HFFc6 (cell line): ENCODE measurements at regions not wholly inside any gene's neighbourhood (a gene's known extent, or its start where the extent isn't known, plus 50 kb on each side); places are given as distances from the start of the nearest gene placed in this dataset.
"Not testable (repeated sequence)": the region's sequence is repeated elsewhere in the genome, so short reads cannot be mapped to it uniquely, and the experiment has no call there.

Experiments
- DNase-seq: peaks from one replicate; pipeline ENCODE4 v3.0.0-alpha.2; 2018
- H3K27ac Mint-ChIP-seq: 2 replicates; pipeline ENCODE4 v1.8.0; 2020; ENCODE audit warnings: mild to moderate bottlenecking, mixed read lengths
- H3K27me3 Mint-ChIP-seq: 2 replicates; pipeline ENCODE4 v1.8.0; 2021; ENCODE audit warnings: mild to moderate bottlenecking, moderate library complexity, mixed read lengths; ENCODE audit not compliant: insufficient read depth
- H3K36me3 Mint-ChIP-seq: 2 replicates; pipeline ENCODE4 v1.8.0; 2021; ENCODE audit warnings: low read depth, mixed read lengths
- H3K4me1 Mint-ChIP-seq: 2 replicates; pipeline ENCODE4 v1.8.0; 2020; ENCODE audit warnings: low read depth, mixed read lengths
- H3K4me3 Mint-ChIP-seq: 2 replicates; pipeline ENCODE4 v1.8.0; 2020; ENCODE audit warnings: mild to moderate bottlenecking, moderate library complexity, mixed read lengths
- H3K9me3 Mint-ChIP-seq: 2 replicates; pipeline ENCODE4 v1.8.0; 2020; ENCODE audit warnings: mild to moderate bottlenecking, mixed read lengths
- TF ChIP-seq, protein P1 (sequence below): fragments of 200-600 bp; sonication (generic); IDR thresholded peaks from 2 replicates; pipeline ENCODE4 v1.5.0; 2021; ENCODE audit warnings: antibody characterized with exemption, mild to moderate bottlenecking

GRCh38 chr9:31185831-31186230 lies 1198.6 kb upstream of the ACO1 start:
- Mint-ChIP-seq H3K4me3 (no peak overlapping the region), H3K36me3 (no peaks in the 10 kb centered on the region), H3K9me3 (peaks cover 8% of the 10 kb centered on the region), H3K4me1 (no peaks in the 10 kb centered on the region), H3K27ac (no peak overlapping the region), H3K27me3 (no peaks in the 10 kb centered on the region)
- TF ChIP-seq, protein P1, sequence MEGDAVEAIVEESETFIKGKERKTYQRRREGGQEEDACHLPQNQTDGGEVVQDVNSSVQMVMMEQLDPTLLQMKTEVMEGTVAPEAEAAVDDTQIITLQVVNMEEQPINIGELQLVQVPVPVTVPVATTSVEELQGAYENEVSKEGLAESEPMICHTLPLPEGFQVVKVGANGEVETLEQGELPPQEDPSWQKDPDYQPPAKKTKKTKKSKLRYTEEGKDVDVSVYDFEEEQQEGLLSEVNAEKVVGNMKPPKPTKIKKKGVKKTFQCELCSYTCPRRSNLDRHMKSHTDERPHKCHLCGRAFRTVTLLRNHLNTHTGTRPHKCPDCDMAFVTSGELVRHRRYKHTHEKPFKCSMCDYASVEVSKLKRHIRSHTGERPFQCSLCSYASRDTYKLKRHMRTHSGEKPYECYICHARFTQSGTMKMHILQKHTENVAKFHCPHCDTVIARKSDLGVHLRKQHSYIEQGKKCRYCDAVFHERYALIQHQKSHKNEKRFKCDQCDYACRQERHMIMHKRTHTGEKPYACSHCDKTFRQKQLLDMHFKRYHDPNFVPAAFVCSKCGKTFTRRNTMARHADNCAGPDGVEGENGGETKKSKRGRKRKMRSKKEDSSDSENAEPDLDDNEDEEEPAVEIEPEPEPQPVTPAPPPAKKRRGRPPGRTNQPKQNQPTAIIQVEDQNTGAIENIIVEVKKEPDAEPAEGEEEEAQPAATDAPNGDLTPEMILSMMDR = no peak
- no peak for DNase-seq

DNA sequence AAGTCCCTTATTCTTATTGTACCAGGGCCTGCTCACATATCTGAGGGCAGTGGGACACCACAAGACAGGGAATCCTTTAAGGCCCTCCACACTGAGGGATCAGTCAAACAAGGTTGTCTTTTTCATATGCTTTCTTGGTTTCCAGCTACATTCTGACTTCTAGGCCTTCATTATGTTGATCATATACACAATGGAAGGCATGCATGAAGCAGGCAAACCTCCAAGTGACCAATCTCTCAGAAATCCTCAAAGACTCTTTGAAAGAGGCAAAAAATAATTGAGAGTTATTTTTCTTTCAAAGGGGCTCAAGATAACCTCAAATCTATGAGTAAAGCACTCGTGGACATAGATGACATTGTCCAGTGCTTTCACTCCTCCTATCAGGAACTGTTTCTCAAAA lies 1195.9 kb upstream of the ACO1 start:
- peaks cover 17% of the 10 kb centered on the region for H3K9me3 Mint-ChIP-seq
- DNase-seq = no peak
- TF ChIP-seq, protein P1 = no peak

DNA sequence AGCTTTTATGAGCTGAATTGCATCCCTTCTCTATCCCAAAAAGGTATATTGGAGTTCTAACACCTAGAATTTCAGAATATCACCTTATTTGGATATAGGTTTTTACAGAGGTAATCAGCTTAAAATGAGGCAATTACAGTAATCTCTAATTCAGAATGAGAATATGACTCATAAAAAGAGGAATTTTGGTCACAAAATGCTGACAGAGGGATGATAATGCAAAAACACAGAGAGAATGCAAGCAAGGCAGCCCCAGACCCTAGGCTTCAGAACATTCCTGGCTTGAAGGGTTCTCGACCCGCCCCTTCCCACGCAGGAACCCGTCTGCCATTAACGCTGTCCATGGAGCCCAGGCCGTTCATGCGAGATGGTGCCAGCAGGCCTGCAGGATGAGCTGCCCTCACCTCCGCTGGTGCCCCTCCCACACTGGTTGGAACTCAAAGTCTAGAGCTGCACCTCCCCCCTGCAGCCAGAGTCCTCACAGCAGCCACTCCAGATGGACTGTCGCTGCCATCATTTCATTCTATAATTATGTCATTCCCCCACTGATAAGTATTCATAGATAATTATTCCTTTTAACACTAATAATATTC lies 1173.4 kb upstream of the ACO1 start:
- TF ChIP-seq, protein P1 = no peak
- DNase-seq = no peak
- Mint-ChIP-seq H3K4me3 (no peak overlapping the region), H3K27ac (no peak overlapping the region), H3K4me1 (no peaks in the 10 kb centered on the region), H3K36me3 (no peaks in the 10 kb centered on the region), H3K9me3 (peaks cover 22% of the 10 kb centered on the region), H3K27me3 (no peaks in the 10 kb centered on the region; the same call in 1 of the 2 replicates)

More for the DNA sequence above, 1195.9 kb upstream of the ACO1 start:
- Mint-ChIP-seq H3K27ac (no peak overlapping the region), H3K27me3 (no peaks in the 10 kb centered on the region), H3K36me3 (no peaks in the 10 kb centered on the region), H3K4me1 (no peaks in the 10 kb centered on the region), H3K4me3 (no peak overlapping the region)

DNA sequence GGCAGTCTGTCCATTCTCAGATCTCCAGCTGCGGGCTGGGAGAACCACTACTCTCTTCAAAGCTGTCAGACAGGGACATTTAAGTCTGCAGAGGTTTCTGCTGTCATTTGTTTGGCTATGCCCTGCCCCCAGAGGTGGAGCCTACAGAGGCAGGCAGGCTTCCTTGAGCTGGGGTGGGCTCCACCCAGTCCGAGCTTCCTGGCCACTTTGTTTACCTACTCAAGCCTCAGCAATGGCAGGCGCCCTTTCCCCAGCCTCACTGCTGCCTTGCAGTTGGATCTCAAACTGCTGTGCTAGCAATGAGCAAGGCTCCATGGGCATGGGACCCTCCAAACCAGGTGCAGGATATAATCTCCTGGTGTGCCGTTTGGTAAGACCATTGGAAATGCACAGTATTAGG lies 1154.5 kb upstream of the ACO1 start:
- H3K4me3 Mint-ChIP-seq, DNase-seq, H3K36me3 Mint-ChIP-seq, H3K27me3 Mint-ChIP-seq, H3K27ac Mint-ChIP-seq, H3K4me1 Mint-ChIP-seq: not testable (repeated sequence)
- peaks cover 30% of the 10 kb centered on the region for H3K9me3 Mint-ChIP-seq

GRCh38 chr9:31232485-31232884 lies 1152.0 kb upstream of the ACO1 start:
- H3K36me3 Mint-ChIP-seq = no peaks in the 10 kb centered on the region
- H3K9me3 Mint-ChIP-seq = peaks cover 29% of the 10 kb centered on the region
- H3K27ac Mint-ChIP-seq = no peak overlapping the region
- DNase-seq = no peak
- no peaks in the 10 kb centered on the region for H3K4me1 Mint-ChIP-seq
- H3K4me3 Mint-ChIP-seq = no peak overlapping the region
- TF ChIP-seq, protein P1 = no peak
- no peaks in the 10 kb centered on the region for H3K27me3 Mint-ChIP-seq

- Mint-ChIP-seq H3K27ac (no peak overlapping the region), H3K4me1 (no peaks in the 10 kb centered on the region), H3K4me3 (no peak overlapping the region), H3K9me3 (peaks cover 17% of the 10 kb centered on the region), H3K36me3 (no peaks in the 10 kb centered on the region), H3K27me3 (no peaks in the 10 kb centered on the region)
- DNase-seq = no peak
- TF ChIP-seq, protein P1 = no peak
These were observed 1148.1 kb upstream of the ACO1 start for GRCh38 chr9:31236344-31236743.
